SK-N-SH treated with all-trans-retinoic acid at 6 μM for 48 hours (cell line): ENCODE measurements at regions not wholly inside any gene's neighbourhood (a gene's known extent, or its start where the extent isn't known, plus 50 kb on each side); places are given as distances from the start of the nearest gene placed in this dataset.

Experiments used
- ATAC-seq: fragments of 200-7000 bp; cut with Tn5 transposase; 3 replicates; pipeline ENCODE4 v1.9.1; 2020; ENCODE audit warnings: mild to moderate bottlenecking, moderate library complexity
- BACH2 ChIP-seq: fragments of 250-450 bp; sonication (Bioruptor Pico); IDR thresholded peaks from 2 replicates; pipeline ENCODE4 v1.9.0; 2021; ENCODE audit warnings: mild to moderate bottlenecking, borderline replicate concordance
- CREB5 ChIP-seq: fragments of 250-450 bp; sonication (Bioruptor Pico); IDR thresholded peaks from 2 replicates; pipeline ENCODE4 v1.5.1; 2020; ENCODE audit warnings: low read depth, mild to moderate bottlenecking, moderate library complexity
- CSDC2 ChIP-seq: fragments of 250-450 bp; sonication (Bioruptor Pico); IDR thresholded peaks from 2 replicates; pipeline ENCODE4 v1.5.0; 2020; ENCODE audit warnings: mild to moderate bottlenecking, moderate library complexity
- ESRRG ChIP-seq: fragments of 250-450 bp; sonication (Bioruptor Pico); IDR thresholded peaks from 2 replicates; pipeline ENCODE4 v1.6.1; 2021; ENCODE audit warnings: mild to moderate bottlenecking
- GLIS3 ChIP-seq: fragments of 250-450 bp; sonication (Bioruptor Pico); IDR thresholded peaks from 2 replicates; pipeline ENCODE4 v1.5.0; 2020; ENCODE audit warnings: mild to moderate bottlenecking, moderate library complexity
- ISL1 ChIP-seq: fragments of 250-450 bp; sonication (Bioruptor Pico); IDR thresholded peaks from 2 replicates; pipeline ENCODE4 v2.1.2; 2022; ENCODE audit warnings: mild to moderate bottlenecking, moderate library complexity
- OSR1 ChIP-seq: fragments of 250-450 bp; sonication (Bioruptor Pico); IDR thresholded peaks from 2 replicates; pipeline ENCODE4 v1.8.0; 2022; ENCODE audit warnings: moderate library complexity, mild to moderate bottlenecking, inconsistent platforms
- PATZ1 ChIP-seq: fragments of 250-450 bp; sonication (Bioruptor Pico); IDR thresholded peaks from 2 replicates; pipeline ENCODE4 v1.8.0; 2020; ENCODE audit warnings: mild to moderate bottlenecking, moderate library complexity, borderline replicate concordance
- POU6F1 ChIP-seq: fragments of 250-450 bp; sonication (Bioruptor Pico); IDR thresholded peaks from 2 replicates; pipeline ENCODE4 v1.8.0; 2021; ENCODE audit warnings: low read depth, mild to moderate bottlenecking, moderate library complexity, borderline replicate concordance
- RARB ChIP-seq: fragments of 250-450 bp; sonication (Bioruptor Pico); IDR thresholded peaks from 2 replicates; pipeline ENCODE4 v1.8.0; 2021; ENCODE audit warnings: mild to moderate bottlenecking, moderate library complexity
- SNAI2 ChIP-seq: fragments of 250-450 bp; sonication (Bioruptor Pico); IDR thresholded peaks from 2 replicates; pipeline ENCODE4 v1.5.0; 2020; ENCODE audit warnings: mild to moderate bottlenecking, moderate library complexity
- TCF4 ChIP-seq: fragments of 250-450 bp; sonication (Bioruptor Pico); IDR thresholded peaks from 2 replicates; pipeline ENCODE4 v1.8.0; 2021; ENCODE audit warnings: mild to moderate bottlenecking, moderate library complexity, borderline replicate concordance
- TOX ChIP-seq: fragments of 250-450 bp; sonication (Bioruptor Pico); IDR thresholded peaks from 2 replicates; pipeline ENCODE4 v1.8.0; 2021; ENCODE audit warnings: mild to moderate bottlenecking, moderate library complexity, borderline replicate concordance
- TSHZ2 ChIP-seq: fragments of 250-450 bp; sonication (Bioruptor Pico); IDR thresholded peaks from 2 replicates; pipeline ENCODE4 v1.5.0; 2020; ENCODE audit warnings: mild to moderate bottlenecking, moderate library complexity
- ZC3H10 ChIP-seq: fragments of 250-450 bp; sonication (Bioruptor Pico); IDR thresholded peaks from 2 replicates; pipeline ENCODE4 v1.5.1; 2021; ENCODE audit warnings: mild to moderate bottlenecking, moderate library complexity
- ZFP3 ChIP-seq: fragments of 250-450 bp; sonication (Bioruptor Pico); IDR thresholded peaks from 2 replicates; pipeline ENCODE4 v1.5.0; 2020; ENCODE audit warnings: mild to moderate bottlenecking, moderate library complexity
- ZFP30 ChIP-seq: fragments of 450-650 bp; formaldehyde crosslinking; IDR thresholded peaks from 2 replicates; pipeline ENCODE4 v1.5.0; 2022; ENCODE audit warnings: mild to moderate bottlenecking, moderate library complexity
- ZNF565 ChIP-seq: fragments of 450-650 bp; formaldehyde crosslinking; conservative IDR thresholded peaks from 2 replicates; pipeline ENCODE4 v1.5.0; 2020; ENCODE audit warnings: low read depth, mild to moderate bottlenecking, moderate library complexity
- ZNF70 ChIP-seq: fragments of 450-650 bp; formaldehyde crosslinking; IDR thresholded peaks from 2 replicates; pipeline ENCODE4 v1.5.0; 2020; ENCODE audit warnings: mild to moderate bottlenecking, moderate library complexity
- ZNF8 ChIP-seq: fragments of 450-650 bp; formaldehyde crosslinking; IDR thresholded peaks from 2 replicates; pipeline ENCODE4 v1.5.0; 2020; ENCODE audit warnings: mild to moderate bottlenecking, moderate library complexity

GRCh38 chr7:21346297-21346696 is 81.6 kb upstream of the SP4 start:
- TF ChIP-seq ZFP3 (CRISPR knock-in tag), result no peak
- no peak for TF ChIP-seq ZNF565
- no peak for TF ChIP-seq RARB
- TF ChIP-seq GLIS3, result no peak

GRCh38 chr7:21352540-21353387 is 75.1 kb upstream of the SP4 start:
- no peak for TF ChIP-seq ESRRG (CRISPR knock-in tag)
- no peak for TF ChIP-seq ZNF565
- no peak for TF ChIP-seq ZC3H10 (CRISPR knock-in tag)
- TF ChIP-seq CSDC2 (CRISPR knock-in tag), result no peak
- no peak for TF ChIP-seq CREB5 (CRISPR knock-in tag)
- TF ChIP-seq ZNF70 (CRISPR knock-in tag), result no peak
- no peak for TF ChIP-seq BACH2 (CRISPR knock-in tag)
- TF ChIP-seq POU6F1 (CRISPR knock-in tag), result no peak
- TF ChIP-seq RARB, result no peak
- no peak for TF ChIP-seq ISL1
- TF ChIP-seq TOX (CRISPR knock-in tag), result no peak
- TF ChIP-seq, all 23 proteins: peak for 0
- ATAC-seq, result peak; percentile 60

More at GRCh38 chr7:21346297-21346696, 81.6 kb upstream of the SP4 start:
- no peak for ATAC-seq

GRCh38 chr7:21353388-21353780 is 74.5 kb upstream of the SP4 start:
- no peak for ATAC-seq
- TF ChIP-seq POU6F1 (CRISPR knock-in tag), result no peak
- no peak for TF ChIP-seq ISL1
- no peak for TF ChIP-seq CSDC2 (CRISPR knock-in tag)
- no peak for TF ChIP-seq TCF4 (CRISPR knock-in tag)
- no peak for TF ChIP-seq SNAI2
- no peak for TF ChIP-seq TOX (CRISPR knock-in tag)
- no peak for TF ChIP-seq TSHZ2
- no peak for TF ChIP-seq OSR1 (CRISPR knock-in tag)
- TF ChIP-seq BACH2 (CRISPR knock-in tag), result no peak
- no peak for TF ChIP-seq ZFP3 (CRISPR knock-in tag)
- no peak for TF ChIP-seq ESRRG (CRISPR knock-in tag)
- TF ChIP-seq PATZ1 (CRISPR knock-in tag), result no peak
- no peak for TF ChIP-seq ZFP30 (CRISPR knock-in tag)
- TF ChIP-seq GLIS3, result no peak
- TF ChIP-seq ZC3H10 (CRISPR knock-in tag), result no peak
- no peak for TF ChIP-seq ZNF8 (CRISPR knock-in tag)
